ENCODE measurements at regions not wholly inside any gene's neighbourhood (a gene's known extent, or its start where the extent isn't known, plus 50 kb on each side); places are given as distances from the start of the nearest gene placed in this dataset.

GRCh38 chr1:4046836-4047461, 146.9 kb upstream of the C1orf174 start:
- no peak for DNase-seq

- no peak for DNase-seq
Observed at GRCh38 chr1:4047666-4048065, 147.6 kb upstream of the C1orf174 start.

- DNase-seq = no peak
Observed at GRCh38 chr1:4048076-4048475, 148.0 kb upstream of the C1orf174 start.

- DNase-seq = no peak
Observed at GRCh38 chr1:4048921-4049320, 148.8 kb upstream of the C1orf174 start.

- DNase-seq = no peak
Observed at GRCh38 chr1:4050998-4051397, 150.9 kb upstream of the C1orf174 start.

- DNase-seq = no peak
Observed at GRCh38 chr1:4052657-4053056, 152.6 kb upstream of the C1orf174 start.

GRCh38 chr1:4053160-4053748, 153.2 kb upstream of the C1orf174 start:
- no peak for DNase-seq

GRCh38 chr1:4053774-4054173, 153.7 kb upstream of the C1orf174 start:
- DNase-seq = no peak

GRCh38 chr1:4055294-4055967, 155.4 kb upstream of the C1orf174 start:
- DNase-seq = no peak

GRCh38 chr1:4056422-4056821, 156.3 kb upstream of the C1orf174 start:
- no peak for DNase-seq

- DNase-seq = no peak
Observed at GRCh38 chr1:4056989-4057388, 156.9 kb upstream of the C1orf174 start.

- no peak for DNase-seq
Observed at GRCh38 chr1:4057603-4058002, 157.5 kb upstream of the C1orf174 start.

- DNase-seq = no peak
Observed at GRCh38 chr1:4058122-4058521, 158.1 kb upstream of the C1orf174 start.

- DNase-seq = no peak
Observed at GRCh38 chr1:4058706-4059105, 158.6 kb upstream of the C1orf174 start.

GRCh38 chr1:4059270-4059669, 159.2 kb upstream of the C1orf174 start:
- DNase-seq = no peak

GRCh38 chr1:4060850-4061249, 160.8 kb upstream of the C1orf174 start:
- DNase-seq = no peak

- DNase-seq = no peak
Observed at GRCh38 chr1:4061521-4062031, 161.5 kb upstream of the C1orf174 start.

GRCh38 chr1:4062041-4062440, 162.0 kb upstream of the C1orf174 start:
- DNase-seq = no peak

- DNase-seq = no peak
Observed at GRCh38 chr1:4062560-4062959, 162.5 kb upstream of the C1orf174 start.

- DNase-seq = no peak
Observed at GRCh38 chr1:4062992-4063391, 162.9 kb upstream of the C1orf174 start.

GRCh38 chr1:4063516-4063915, 163.4 kb upstream of the C1orf174 start:
- no peak for DNase-seq

- no peak for DNase-seq
Observed at GRCh38 chr1:4064150-4064889, 164.2 kb upstream of the C1orf174 start.

GRCh38 chr1:4066860-4067599, 167.0 kb upstream of the C1orf174 start:
- DNase-seq = no peak

All from DMS79 treated with DMSO at 0.1 percent for 48 hours (cell line).